ENCODE measurements at regions not wholly inside any gene's neighbourhood (a gene's known extent, or its start where the extent isn't known, plus 50 kb on each side); places are given as distances from the start of the nearest gene placed in this dataset.

DNA sequence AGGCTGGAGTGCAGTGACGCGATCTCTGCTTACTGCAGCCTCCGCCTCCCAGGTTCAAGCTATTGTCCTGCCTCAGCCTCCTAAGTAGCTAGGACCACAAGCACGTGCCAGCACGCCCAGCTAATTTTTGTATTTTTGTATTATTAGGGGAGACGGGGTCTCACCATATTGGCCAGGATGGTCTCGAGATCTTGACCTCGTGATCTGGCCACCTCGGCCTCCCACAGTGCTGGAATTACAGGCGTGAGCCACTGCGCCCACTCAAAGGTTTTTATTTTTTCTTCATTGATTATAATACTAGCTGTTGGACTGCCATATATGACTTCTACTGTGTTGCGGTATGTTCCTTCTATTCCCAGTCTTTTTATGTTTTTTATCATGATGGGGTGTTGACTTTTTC is 569.7 kb upstream of the SLITRK6 start:
- Histone ChIP-seq H4K20me1 (ENCODE audit: insufficient read depth, low read length) (no peaks in the 10 kb centered on the region), H3K9ac (ENCODE audit: insufficient read depth, low read depth, low read length) (no peak overlapping the region), H3K4me2 (ENCODE audit: low read depth, low read length) (no peak overlapping the region), H3K79me2 (ENCODE audit: insufficient read depth, low read length) (no peaks in the 10 kb centered on the region), H2AFZ (ENCODE audit: low read length) (no peak overlapping the region), H3K4me1 (ENCODE audit: insufficient read depth, low read length) (no peaks in the 10 kb centered on the region), H3K27me3 (ENCODE audit: control insufficient read depth in 1 of 2, insufficient read depth in 2 of 2, low read length in 2 of 2) (no peaks in the 10 kb centered on the region), H3K9me3 (ENCODE audit: low read length) (no peaks in the 10 kb centered on the region), H3K4me3 (replicated peaks in 1 of 3; ENCODE audit: insufficient read depth in 1 of 3, low read depth in 2 of 3, low read length in 3 of 3) (no peak overlapping the region), H3K27ac (ENCODE audit: extremely low read length, insufficient read depth, low read length) (no peak overlapping the region), H3K36me3 (replicated peaks in 1 of 2; ENCODE audit: control insufficient read depth in 1 of 2, insufficient read depth in 2 of 2, low read length in 2 of 2) (no peaks in the 10 kb centered on the region)
- CTCF ChIA-PET (ENCODE audit: low intra/inter-chr PET ratio, low total read pairs) = no interaction called here
- POLR2A ChIA-PET = no interaction called here
- no peak for FAIRE-seq
- in situ Hi-C loops (cut with HindIII; ENCODE audit: extremely low pct_ligation_motif_present, low pct_unique_long_range_greater_than_20kb) (no loop called here), intact Hi-C loops (cut with micrococcal nuclease; ENCODE audit: unreplicated experiment) (no loop called here)
- TF ChIP-seq RFXANK (CRISPR knock-in tag; IDR thresholded peaks at IDR 0.05) (no peak), TBX3 (IDR thresholded peaks at IDR 0.05; ENCODE audit: borderline replicate concordance) (no peak), ZNF772 (CRISPR knock-in tag; IDR thresholded peaks at IDR 0.05) (no peak), ZNF333 (CRISPR knock-in tag; IDR thresholded peaks at IDR 0.05; ENCODE audit: borderline replicate concordance) (no peak), ZNF143 (CRISPR knock-in tag; IDR thresholded peaks at IDR 0.05) (no peak), ZNF878 (CRISPR knock-in tag; IDR thresholded peaks at IDR 0.05) (no peak), ZNF180 (CRISPR knock-in tag; IDR thresholded peaks at IDR 0.05; ENCODE audit: borderline replicate concordance, low read depth) (no peak)
- 24% methylated on average over 12 of the region's 12 CpGs for WGBS (ENCODE audit: low lambda C conversion rate)
- ATAC-seq = no peak
- no peak for DNase-seq (ENCODE audit: low spot score)
- BruUV-seq (replicated peaks) = no TSS peak

DNA sequence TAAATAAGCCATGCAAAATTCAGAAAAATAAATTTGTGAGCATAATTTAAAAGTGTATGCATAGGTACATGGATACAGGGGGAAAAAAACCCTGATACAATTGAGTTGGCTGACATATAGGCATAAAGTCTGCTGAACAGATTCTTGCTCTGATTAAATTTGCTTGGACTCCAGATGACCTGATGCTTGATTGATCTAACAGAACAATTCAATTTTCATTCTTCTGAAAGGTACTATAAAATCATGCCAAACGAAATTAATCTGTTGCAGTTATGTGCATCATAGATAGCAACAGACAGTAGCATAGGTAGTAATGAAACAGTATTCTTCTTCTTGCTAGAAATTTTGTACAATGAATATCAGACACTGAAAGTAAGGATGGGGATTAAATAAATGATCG is 578.2 kb upstream of the SLITRK6 start:
- intact Hi-C loops (cut with micrococcal nuclease; ENCODE audit: unreplicated experiment) = no loop called here
- DNase-seq (ENCODE audit: low spot score) = no peak
- no TSS peak for BruUV-seq (replicated peaks)
- CTCF ChIA-PET (ENCODE audit: low intra/inter-chr PET ratio, low total read pairs) = no interaction called here
- Histone ChIP-seq H3K79me2 (ENCODE audit: insufficient read depth, low read length) (no peaks in the 10 kb centered on the region), H3K36me3 (replicated peaks in 1 of 2; ENCODE audit: control insufficient read depth in 1 of 2, insufficient read depth in 2 of 2, low read length in 2 of 2) (no peaks in the 10 kb centered on the region), H3K4me3 (replicated peaks in 1 of 3; ENCODE audit: insufficient read depth in 1 of 3, low read depth in 2 of 3, low read length in 3 of 3) (no peak overlapping the region), H3K9ac (ENCODE audit: insufficient read depth, low read depth, low read length) (no peak overlapping the region), H3K9me3 (ENCODE audit: low read length) (no peaks in the 10 kb centered on the region), H2AFZ (ENCODE audit: low read length) (no peak overlapping the region), H3K4me1 (ENCODE audit: insufficient read depth, low read length) (no peaks in the 10 kb centered on the region), H3K4me2 (ENCODE audit: low read depth, low read length) (no peak overlapping the region), H3K27ac (ENCODE audit: extremely low read length, insufficient read depth, low read length) (no peak overlapping the region), H3K27me3 (ENCODE audit: control insufficient read depth in 1 of 2, insufficient read depth in 2 of 2, low read length in 2 of 2) (no peaks in the 10 kb centered on the region), H4K20me1 (ENCODE audit: insufficient read depth, low read length) (no peaks in the 10 kb centered on the region)
- no peak for ATAC-seq
- TF ChIP-seq KLF13 (CRISPR knock-in tag; IDR thresholded peaks at IDR 0.05) (no peak), SRF (IDR thresholded peaks at IDR 0.05; ENCODE audit: low read depth, low read length) (no peak), ZNF678 (CRISPR knock-in tag; IDR thresholded peaks at IDR 0.05) (no peak), ZNF382 (CRISPR knock-in tag; IDR thresholded peaks at IDR 0.05; ENCODE audit: borderline replicate concordance) (no peak), ZNF160 (CRISPR knock-in tag; IDR thresholded peaks at IDR 0.05) (no peak), PHF8 (CRISPR knock-in tag; IDR thresholded peaks at IDR 0.05) (no peak)
- no peak for FAIRE-seq
- WGBS (ENCODE audit: low lambda C conversion rate) = 1% methylated on average over 2 of the region's 2 CpGs
- in situ Hi-C loops (cut with HindIII; ENCODE audit: extremely low pct_ligation_motif_present, low pct_unique_long_range_greater_than_20kb) = no loop called here
- POLR2A ChIA-PET = no interaction called here

Measured in HepG2 (cell line).